ENCODE measurements at regions not wholly inside any gene's neighbourhood (a gene's known extent, or its start where the extent isn't known, plus 50 kb on each side); places are given as distances from the start of the nearest gene placed in this dataset.
A peak's percentile ranks its signal among the peaks of the same experiment; 100 is the strongest.
"Not testable (repeated sequence)": the region's sequence is repeated elsewhere in the genome, so short reads cannot be mapped to it uniquely, and the experiment has no call there.

GRCh38 chr7:114108510-114108909 is 189.7 kb upstream of the PPP1R3A start:
- DNase-seq: no peak

GRCh38 chr7:114107522-114107921 is 188.7 kb upstream of the PPP1R3A start:
- DNase-seq: no peak

GRCh38 chr7:114104035-114104434 is 185.2 kb upstream of the PPP1R3A start:
- no peak for DNase-seq

- DNase-seq: no peak
Observed at GRCh38 chr7:114102996-114103395, 184.2 kb upstream of the PPP1R3A start.

- DNase-seq: no peak
Observed at GRCh38 chr7:114102131-114102530, 183.3 kb upstream of the PPP1R3A start.

- no peak for DNase-seq
Observed at GRCh38 chr7:114100810-114101209, 182.0 kb upstream of the PPP1R3A start.

- DNase-seq: no peak
Observed at GRCh38 chr7:114099337-114099736, 180.5 kb upstream of the PPP1R3A start.

- no peak for DNase-seq
Observed at GRCh38 chr7:114095885-114096284, 177.1 kb upstream of the PPP1R3A start.

GRCh38 chr7:114088470-114088940 is 169.7 kb upstream of the PPP1R3A start:
- no peak for DNase-seq

GRCh38 chr7:114087653-114088469 is 169.1 kb upstream of the PPP1R3A start:
- DNase-seq: peak; percentile 38

- peak; percentile 42 for DNase-seq
Observed at GRCh38 chr7:114086914-114087652, 168.3 kb upstream of the PPP1R3A start.

- DNase-seq: peak; percentile 34
Observed at GRCh38 chr7:114086537-114086913, 167.7 kb upstream of the PPP1R3A start.

GRCh38 chr7:114085592-114086501 is 167.0 kb upstream of the PPP1R3A start:
- peak; percentile 95 for DNase-seq

- DNase-seq: no peak
Observed at GRCh38 chr7:114085313-114085591, 166.4 kb upstream of the PPP1R3A start.

GRCh38 chr7:114084472-114085312 is 165.9 kb upstream of the PPP1R3A start:
- DNase-seq: peak; percentile 66

GRCh38 chr7:114084002-114084471 is 165.2 kb upstream of the PPP1R3A start:
- no peak for DNase-seq

- no peak for DNase-seq
Observed at GRCh38 chr7:114083166-114084001, 164.6 kb upstream of the PPP1R3A start.

GRCh38 chr7:114082642-114083165 is 163.9 kb upstream of the PPP1R3A start:
- DNase-seq: no peak

- peak; percentile 67 for DNase-seq
Observed at GRCh38 chr7:114081606-114082425, 163.0 kb upstream of the PPP1R3A start.

- not testable (repeated sequence) for DNase-seq
Observed at GRCh38 chr7:114077158-114077524, 158.3 kb upstream of the PPP1R3A start.
